Smooth muscle cell of the brain vasculature (primary cell): ENCODE measurements at regions not wholly inside any gene's neighbourhood (a gene's known extent, or its start where the extent isn't known, plus 50 kb on each side); places are given as distances from the start of the nearest gene placed in this dataset.

Experiments
- DNase-seq: peaks from one replicate; pipeline ENCODE4 v3.0.0-alpha.2; 2012; ENCODE audit warnings: low read depth, low spot score

DNA sequence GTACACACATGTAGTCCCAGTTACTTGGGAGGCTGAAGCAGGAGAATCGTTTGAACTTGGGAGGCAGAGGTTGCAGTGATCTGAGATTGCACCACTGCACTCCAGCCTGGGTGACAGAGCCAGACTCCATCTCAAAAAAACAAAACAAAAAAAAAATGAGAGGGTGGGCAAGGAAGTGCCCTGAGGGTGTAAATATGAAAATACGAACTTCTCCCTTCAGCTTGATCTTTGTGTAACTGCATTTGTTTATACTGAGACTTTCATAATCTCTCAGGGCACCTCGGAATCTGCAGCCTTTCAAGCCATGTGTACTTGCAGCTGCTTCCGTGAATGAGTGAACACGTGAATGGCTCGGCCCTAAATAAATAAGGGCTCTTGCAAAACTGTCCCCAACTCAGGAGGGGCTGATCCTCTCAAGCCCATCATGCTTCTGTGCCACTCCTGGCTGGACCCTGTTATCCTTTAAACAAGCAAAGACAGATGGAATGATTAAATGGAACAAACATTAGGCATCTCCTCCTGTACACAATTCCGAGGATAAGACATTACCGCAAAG lies 96.8 kb downstream of the BOD1L2 start:
- DNase-seq = no peak

DNA sequence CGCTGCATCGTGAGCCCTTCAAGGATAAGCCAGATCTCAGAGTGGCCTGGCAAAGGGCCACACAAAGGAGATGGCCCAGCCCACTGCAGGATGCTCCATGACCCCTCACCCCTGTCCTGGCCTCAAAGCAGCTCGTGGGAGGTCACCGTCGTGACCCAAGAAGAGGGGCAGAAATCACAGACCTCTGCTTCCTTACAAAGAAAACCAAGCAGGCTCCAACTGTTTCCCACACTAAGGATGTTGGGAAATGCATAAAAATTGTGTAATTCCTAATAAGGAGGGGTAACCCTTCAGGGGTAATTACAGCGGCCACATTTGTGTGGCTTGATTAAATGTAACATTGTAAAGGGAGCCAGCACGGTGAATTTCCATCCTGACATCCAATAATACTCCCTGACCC lies 102.3 kb downstream of the BOD1L2 start:
- no peak for DNase-seq

DNA sequence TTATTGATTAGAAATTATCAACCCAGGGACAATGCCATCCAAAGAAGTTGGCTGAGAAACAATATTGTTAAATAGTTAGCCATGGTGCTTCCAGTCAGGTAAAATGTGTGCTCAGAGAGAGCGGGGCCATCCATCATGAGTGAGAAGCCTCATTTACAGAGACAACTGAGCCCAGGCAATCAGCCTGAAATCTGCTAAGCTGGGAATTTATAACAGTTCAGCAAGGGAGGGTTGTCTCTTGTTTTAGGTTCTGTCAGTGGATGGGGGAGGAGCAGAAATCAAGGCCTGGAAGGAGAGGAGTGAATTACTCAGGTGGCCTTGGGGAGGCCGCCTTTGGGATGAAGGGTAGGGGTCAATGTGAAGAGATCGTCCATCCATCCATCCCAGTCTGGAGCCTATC lies 102.5 kb upstream of the ST8SIA3 start:
- no peak for DNase-seq

DNA sequence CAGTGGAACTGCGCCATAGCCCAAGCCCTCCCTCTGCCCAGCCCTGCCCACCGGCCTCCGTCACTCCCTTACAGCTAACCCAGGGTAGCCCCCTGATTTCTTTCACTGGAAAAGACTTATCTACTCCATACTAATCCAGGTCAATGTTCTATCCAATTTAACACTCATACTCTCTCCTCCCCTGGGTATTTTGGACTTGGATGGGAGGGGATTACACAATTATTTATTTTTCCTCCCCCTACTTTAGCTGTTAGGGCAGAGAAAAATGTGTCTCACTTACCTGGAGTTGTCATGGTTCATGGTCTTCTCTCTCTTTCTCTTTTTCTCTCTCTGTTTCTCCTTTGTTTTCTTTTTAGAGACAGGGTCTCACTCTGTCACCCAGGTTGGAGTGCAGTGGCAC lies 100.6 kb upstream of the ST8SIA3 start:
- DNase-seq = no peak

DNA sequence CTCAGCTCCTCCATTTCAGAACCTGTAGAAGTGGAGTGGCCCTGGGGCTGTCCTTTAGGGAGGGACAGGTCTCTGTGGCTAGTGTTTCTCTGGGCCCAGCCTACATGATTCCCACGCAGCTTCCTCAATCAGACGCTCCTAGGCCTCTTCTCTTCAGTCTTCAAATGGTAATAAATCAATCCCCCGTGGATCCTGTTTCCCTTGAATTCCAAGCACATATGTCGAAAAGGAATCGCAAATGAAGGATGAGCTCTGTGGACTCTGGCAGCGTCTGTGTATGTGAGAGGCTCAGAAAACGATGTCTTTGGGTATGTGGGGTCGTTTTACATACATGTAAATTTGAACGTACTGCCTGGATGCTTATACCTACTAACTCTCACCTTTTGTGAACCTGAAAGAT lies 98.5 kb upstream of the ST8SIA3 start:
- no peak for DNase-seq

DNA sequence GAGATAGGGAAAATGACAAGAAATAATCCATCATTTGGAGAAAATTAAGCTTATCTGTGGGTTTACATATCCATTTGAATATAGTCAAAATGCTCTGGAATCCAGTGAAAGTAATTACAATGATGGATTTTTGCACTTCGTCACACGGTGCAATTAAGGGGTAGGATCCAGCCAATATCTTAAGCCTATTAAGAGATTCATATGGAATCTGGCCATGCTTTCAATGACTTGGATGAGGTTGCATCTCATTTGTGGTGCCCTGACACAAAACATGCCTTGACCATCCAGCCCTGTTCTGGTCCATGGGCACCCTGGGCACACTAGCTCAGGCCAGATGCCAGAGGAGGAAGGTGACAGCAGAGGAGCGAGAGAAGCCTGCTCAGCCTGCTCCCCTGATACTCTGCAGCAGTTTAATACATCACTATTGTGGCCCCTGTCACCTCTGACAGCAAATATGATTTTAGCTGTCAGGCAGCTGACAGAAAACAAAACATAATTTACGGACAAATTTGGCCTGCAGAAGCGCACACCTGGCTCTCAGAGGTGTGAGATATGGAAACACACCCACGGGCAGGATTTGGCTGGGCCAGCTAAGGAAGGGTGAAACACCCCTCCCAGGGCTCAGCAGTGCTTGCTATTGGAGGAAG lies 94.1 kb upstream of the ST8SIA3 start:
- no peak for DNase-seq

DNA sequence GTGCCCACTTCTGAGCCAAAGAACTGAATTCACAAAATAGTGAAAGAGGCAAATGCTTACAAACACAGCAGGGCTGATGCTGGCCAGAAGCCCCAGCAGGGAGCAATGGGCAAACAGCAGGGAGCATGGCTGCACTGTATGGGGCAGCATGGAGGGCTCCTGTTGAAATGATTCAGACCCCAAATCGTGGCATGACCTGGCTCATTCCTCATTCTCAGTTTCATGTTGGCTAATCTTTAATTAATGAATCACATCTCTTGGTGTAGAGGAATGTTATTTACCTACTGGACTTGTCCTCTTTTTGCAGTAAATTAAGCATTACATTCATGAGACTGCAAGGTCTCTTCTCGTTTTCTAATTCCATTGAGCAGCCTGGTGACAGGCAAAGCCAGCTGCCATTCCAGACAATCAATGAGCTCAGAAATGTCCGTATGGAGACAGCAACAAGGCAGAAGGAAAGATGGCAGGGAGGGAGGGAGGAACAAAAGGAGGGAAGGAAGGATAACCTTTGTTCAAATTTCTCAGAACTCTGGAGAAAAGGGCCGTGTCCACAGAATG lies 84.9 kb upstream of the ST8SIA3 start:
- DNase-seq = no peak

DNA sequence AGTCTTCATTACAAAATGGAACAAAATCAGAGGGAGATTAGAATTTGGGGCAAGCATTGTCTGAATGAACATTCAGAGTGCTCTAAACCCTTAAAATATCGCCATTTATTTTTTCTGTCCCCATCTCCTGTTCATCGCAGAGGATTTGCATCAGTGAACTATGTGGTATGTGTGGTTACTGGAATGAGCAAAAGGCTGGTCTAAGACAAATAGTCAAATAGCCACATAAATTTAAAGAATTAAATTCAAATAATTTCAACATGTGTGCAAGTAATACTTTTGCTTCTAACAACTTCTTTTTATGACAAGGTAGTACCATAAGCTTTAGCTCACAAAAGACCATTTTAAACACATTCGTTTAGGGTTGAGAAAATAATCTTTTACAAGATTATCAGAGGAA lies 82.6 kb upstream of the ST8SIA3 start:
- DNase-seq = no peak

DNA sequence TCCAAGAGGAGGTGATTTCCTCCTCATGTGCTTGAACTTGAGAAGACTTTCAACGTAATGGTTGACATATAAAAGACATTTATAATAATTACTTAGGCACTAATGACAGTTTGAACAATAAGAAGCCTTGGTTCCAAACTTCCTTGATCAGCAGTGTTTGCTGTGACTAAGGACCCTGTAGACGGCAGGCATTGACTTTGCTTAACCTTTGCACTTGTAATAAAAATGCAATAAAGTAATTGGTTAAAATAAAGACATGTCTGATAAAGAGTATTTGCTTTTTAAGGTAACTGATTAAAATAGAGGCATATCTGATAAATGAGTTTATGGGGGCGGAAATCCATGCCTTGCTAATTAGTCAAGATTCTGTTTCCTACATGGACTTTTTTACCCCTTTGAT lies 82.2 kb upstream of the ST8SIA3 start:
- no peak for DNase-seq

DNA sequence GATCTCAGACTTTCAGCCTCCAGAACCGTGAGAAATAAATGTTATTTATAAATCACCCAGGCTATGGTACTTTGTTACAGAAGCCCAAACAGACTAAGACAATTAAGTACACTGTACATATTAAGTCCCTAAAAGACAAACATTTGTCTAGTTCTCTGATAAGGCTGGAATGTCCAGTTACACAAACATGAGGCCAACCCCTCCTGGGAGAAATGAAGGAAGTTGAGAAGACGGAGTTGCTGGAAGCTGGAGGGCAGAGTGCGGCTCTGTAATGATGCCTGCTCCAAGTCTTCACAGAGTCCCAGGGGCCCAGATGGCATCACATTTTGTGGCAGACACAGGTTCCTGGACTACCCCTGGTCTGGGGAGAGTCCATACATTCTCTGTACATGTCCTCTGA lies 79.2 kb upstream of the ST8SIA3 start:
- DNase-seq = no peak

DNA sequence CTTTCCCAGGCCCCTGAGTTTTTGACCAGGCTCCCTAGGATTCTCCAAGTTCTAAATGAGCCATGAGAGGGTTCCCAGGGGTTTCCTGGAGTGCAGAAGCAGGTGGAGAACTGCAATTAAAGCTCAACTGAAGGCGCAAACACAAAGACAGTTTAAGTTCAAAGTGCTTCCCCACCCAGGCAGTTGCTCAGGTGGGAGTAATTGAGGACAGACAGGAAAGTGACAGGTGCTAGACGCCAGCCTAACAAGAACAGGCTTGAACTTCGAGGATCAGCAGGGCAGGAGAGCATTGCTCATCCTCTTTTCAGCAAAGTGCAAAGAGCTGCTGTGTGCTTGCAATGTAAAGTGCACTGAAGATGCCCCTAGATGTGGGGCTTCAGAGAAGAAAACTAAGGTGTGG lies 77.2 kb upstream of the ST8SIA3 start:
- no peak for DNase-seq

DNA sequence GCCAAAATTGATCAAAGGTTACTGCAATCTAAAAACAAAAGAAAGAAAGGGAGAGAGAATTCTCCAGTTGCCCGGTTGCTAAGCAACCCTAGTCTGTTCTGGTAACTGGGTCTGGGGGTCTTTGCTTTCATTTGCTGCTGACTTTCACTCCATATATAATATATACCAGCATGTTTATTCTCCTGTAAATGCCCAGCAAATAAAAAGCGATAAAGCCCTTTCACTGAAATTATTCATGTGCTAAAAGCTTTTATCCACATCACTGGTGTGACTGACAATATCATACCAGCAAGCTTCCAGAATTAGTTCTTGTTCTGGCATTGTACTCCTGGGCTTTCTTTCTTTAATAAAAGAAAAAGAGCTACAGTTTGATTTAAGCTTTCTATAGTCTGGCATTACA lies 75.5 kb upstream of the ST8SIA3 start:
- DNase-seq = no peak

DNA sequence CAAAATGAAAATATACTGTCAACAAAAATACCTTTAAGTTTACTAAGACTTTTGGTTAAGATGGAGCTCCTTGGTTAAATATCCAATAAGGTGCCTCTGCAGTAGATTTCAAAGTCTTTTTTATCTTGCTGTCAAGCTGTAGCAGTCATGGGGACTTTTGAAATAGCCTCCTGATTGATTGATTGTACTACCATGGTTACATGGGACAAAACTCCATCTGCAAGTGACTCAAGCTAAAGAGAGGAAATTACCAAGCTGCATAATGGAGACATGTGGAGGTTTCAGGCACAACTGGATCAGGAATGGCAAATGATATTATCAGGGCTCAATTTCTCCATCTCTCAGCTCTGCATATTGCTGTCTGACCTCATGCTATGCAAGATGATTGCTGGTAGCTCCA lies 73.4 kb upstream of the ST8SIA3 start:
- DNase-seq = no peak

DNA sequence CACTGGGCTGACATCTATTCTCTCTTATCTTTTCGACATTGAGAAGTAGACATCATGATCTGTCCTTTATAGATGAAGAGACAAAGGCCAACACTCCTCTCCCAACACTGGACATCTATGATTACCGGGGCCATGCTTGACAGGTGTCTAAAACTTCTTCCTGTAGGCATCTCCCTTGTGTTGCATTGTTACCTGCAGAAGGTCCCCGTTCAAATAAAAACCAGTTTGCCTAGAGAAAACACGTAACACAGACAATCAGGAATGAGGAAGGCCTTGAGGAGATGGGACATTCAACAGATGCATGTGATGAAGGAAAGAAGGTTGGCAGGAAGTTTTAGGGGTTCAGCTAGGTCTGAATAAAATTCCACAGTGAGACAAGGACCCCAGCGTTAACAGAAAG lies 70.8 kb upstream of the ST8SIA3 start:
- DNase-seq = no peak

DNA sequence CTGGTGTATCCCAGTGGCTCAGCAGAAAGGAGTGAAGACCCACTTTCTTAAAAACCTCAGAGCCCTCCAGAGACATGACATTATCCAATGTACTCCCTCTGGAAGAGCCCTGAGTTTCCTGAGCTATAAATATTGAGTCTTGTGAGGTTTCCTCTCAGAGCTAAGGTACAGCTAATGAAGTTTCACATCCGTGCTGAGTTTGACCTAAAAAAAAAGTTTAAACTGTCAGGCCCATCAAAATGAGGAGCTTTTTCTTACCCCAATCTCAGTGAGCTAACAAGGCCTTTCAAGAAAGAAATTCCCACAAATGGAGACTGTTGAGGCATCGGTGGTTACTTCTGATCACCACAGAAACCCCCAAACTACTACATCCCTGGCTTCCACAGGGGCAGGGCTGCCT lies 65.4 kb upstream of the ST8SIA3 start:
- DNase-seq = no peak

DNA sequence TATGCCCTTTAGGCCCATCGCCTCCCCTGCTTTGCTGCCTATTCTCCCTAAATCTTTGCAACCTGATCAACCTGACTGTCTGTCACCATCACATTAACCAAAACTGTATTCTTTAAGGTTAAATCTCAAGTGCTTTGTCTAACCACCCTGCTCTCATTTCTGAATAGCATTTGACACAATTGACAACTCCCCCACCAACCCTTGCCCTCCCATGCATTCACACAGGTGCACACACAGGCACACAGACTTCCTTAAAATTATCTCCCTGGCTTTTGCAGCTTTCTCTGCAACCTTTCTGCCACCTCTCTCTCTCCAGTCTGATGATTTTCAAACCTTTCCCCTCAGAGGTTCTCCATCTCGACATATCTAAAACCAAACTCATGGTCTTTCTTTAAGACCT lies 64.6 kb upstream of the ST8SIA3 start:
- DNase-seq = no peak

DNA sequence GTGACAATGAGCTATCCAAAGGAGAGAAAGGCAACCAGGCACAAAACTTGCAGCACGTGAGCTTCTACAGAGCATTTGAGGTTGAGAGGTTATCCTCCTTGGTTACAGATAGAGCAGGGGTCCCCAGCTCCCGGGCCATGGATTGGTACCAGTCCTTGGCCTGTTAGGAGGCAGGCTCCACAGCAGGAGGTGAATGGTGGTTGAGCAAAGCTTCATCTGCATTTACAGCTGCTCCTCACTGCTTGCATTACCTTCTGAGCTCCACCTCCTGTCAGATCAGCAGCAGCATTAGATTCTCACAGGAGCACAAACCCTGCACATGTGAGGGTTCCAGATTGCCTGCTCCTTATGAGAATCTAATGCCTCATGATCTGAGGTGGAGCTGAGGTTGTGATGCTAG lies 57.8 kb upstream of the ST8SIA3 start:
- no peak for DNase-seq

DNA sequence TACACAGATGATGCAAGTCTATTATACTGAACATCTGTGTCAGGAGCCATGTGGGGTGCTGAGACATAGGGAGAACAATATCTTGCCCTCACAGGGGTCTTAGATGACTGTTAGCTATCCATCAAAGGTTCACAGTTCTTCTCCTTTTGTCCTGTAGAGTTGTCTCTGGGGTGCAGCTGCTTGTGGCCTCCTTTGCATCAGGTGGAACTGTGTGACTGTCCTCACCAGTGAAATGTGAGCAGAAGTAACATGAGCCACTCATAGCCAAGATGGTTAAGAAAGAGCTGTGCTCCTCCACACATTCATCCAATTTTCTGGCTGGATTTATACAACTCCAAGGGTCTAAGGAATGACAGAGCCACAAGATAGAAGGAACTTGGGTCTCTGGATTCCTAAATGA lies 56.0 kb upstream of the ST8SIA3 start:
- no peak for DNase-seq

DNA sequence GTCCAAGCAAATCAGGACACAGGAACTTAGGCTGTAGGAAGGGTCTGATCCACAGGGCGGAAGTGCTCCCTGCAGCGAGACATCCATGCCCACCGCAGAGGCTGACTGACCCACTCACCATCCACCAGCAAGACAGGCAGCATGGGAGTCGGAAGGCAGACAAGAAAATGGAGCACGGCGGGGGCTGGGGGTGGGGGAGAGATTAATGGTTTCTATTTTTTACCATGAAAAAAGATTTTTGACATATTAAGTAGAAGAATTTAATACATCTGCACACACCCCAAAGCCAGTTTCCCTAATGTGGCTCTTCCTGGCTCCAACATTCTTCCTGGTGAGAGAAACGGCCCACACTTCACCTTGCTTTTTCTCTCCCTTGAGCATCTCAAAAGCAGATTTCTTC lies 55.1 kb upstream of the ST8SIA3 start:
- no peak for DNase-seq

DNA sequence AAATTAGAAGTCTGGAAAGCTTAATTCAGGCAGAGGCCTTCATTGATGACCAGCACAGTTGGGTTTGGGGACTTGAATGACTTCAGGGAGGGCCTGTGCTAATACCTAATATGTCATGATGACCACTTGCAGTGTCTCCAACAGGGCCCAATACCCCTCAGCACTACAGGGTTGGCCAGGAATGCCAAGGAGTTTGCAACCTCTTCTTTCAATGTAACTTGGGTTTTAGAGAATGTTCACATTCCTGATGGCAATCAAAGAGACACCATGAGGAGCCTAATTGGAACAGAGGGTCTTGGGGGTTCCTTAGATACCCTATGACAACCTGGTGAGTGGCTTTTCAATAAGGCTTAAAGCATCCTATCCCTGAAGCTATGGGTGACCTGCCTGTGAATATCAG lies 52.4 kb upstream of the ST8SIA3 start:
- DNase-seq = no peak

DNA sequence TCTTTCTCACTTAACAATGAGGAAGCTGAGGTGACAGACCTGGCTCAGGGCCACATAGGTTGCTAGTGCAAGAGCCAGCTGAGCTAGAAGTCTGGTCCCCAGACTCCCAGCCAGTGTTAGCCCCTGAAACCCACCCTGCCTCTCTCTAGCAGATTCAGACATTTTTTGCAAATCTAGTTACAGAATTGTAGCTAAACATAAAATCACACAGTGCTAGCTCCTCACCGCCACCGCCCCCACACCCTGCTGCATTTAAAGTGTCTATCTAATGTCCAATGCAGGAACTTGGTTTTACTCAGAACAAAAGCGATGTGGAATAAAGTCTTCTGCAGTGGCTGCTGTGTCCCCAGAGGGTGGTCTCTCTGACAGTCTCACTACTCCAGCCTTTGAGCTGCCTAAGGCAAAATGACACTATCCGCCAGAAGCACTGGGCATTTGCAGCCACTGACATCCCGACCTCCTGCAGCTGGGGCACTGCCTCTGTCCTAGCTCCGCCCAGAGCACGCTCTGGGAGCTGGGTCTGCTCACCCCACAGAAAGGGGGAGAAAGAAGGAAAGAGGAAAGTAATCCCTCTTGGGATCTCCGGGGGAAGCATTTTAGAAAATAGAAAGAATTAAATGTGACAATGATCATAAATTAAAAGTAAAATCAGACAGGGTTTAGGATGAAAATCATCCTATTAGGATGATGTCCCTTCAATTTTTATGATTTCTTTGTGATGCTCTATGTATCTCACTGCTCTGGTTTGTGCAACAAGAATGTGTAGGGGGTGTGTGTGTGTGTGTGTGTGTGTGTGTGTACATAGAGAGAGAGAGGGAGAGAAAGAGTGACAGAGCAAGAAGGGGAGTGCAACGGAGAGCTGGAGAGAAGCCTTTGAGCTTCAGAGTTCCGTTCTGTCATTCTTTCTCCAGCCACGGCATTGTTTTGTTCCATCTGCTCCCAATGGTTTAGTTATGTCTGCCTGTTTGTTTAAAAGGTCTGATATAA lies 50.5 kb upstream of the ST8SIA3 start:
- no peak for DNase-seq
